ENCODE measurements at regions not wholly inside any gene's neighbourhood (a gene's known extent, or its start where the extent isn't known, plus 50 kb on each side); places are given as distances from the start of the nearest gene placed in this dataset.

DNA sequence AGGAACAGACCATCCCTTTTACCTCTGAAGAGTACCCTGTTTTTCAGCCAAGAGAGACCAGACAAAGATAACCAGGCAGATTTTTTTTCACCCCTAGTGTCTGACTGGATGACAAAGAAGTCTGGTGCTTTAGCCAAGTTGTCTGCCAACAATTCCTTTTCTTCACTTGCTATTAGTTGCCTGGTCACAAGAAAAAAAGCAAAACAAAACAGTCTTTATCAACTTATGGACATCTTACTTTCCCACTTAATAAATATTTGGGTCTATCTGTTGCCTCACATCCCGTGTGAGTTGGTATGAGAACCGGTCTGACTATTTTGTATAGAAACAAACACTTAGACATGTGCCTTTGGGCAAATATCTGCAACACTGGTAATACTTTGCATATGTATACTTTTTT is 662.9 kb downstream of the PLPP3 start:
- Histone ChIP-seq H3K79me2 (ENCODE audit: insufficient read depth, low read length) (no peaks in the 10 kb centered on the region), H3K9ac (ENCODE audit: low read depth, low read length, poor library complexity, severe bottlenecking) (no peak overlapping the region), H3K9me2 (replicated peaks; ENCODE audit: low read depth, low read length) (no peaks in the 10 kb centered on the region), H3K36me3 (ENCODE audit: insufficient read depth, low read length) (no peaks in the 10 kb centered on the region), H3F3A (ENCODE audit: low read depth) (no peaks in the 10 kb centered on the region), H3K9me3 (ENCODE audit: insufficient read depth, low read depth, low read length) (peaks cover 3% of the 10 kb centered on the region; the same call in 1 of the 2 replicates), H3K4me3 (ENCODE audit: low read length, poor library complexity, severe bottlenecking) (no peak overlapping the region), H3K4me2 (ENCODE audit: low read depth, low read length, poor library complexity, severe bottlenecking) (no peak overlapping the region), H3K27me3 (ENCODE audit: insufficient read depth, low read length, poor library complexity, severe bottlenecking) (no peaks in the 10 kb centered on the region), H4K20me1 (ENCODE audit: insufficient read depth, low read length, poor library complexity, severe bottlenecking) (no peaks in the 10 kb centered on the region), H2AFZ (ENCODE audit: low read length) (no peak overlapping the region), H3K4me1 (ENCODE audit: insufficient read depth, low read length, poor library complexity, severe bottlenecking) (no peaks in the 10 kb centered on the region)
- TF ChIP-seq, protein P1, sequence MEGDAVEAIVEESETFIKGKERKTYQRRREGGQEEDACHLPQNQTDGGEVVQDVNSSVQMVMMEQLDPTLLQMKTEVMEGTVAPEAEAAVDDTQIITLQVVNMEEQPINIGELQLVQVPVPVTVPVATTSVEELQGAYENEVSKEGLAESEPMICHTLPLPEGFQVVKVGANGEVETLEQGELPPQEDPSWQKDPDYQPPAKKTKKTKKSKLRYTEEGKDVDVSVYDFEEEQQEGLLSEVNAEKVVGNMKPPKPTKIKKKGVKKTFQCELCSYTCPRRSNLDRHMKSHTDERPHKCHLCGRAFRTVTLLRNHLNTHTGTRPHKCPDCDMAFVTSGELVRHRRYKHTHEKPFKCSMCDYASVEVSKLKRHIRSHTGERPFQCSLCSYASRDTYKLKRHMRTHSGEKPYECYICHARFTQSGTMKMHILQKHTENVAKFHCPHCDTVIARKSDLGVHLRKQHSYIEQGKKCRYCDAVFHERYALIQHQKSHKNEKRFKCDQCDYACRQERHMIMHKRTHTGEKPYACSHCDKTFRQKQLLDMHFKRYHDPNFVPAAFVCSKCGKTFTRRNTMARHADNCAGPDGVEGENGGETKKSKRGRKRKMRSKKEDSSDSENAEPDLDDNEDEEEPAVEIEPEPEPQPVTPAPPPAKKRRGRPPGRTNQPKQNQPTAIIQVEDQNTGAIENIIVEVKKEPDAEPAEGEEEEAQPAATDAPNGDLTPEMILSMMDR (conservative IDR thresholded peaks at IDR 0.05; ENCODE audit: low read length): no peak

DNA sequence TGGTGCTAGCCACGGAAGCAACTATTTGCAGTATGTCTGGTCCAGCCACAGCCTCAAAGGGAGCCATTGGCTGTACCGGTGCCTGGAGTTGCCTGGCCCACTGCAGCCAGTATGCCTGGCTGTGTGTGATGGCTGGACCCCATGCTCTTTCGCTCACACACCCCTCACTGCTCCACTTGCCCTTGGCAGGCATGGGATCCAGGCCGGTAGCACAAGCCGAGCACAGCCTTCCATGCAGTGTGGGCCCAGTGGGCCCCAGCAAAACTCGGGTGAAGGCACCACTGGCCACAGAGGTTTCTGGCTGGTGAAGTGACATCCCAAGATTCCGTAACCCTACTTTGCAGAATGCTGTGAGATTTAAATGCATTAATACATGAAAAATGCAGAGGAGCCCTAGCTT is 665.8 kb downstream of the PLPP3 start:
- Histone ChIP-seq H3K4me1 (ENCODE audit: insufficient read depth, low read length, poor library complexity, severe bottlenecking) (no peaks in the 10 kb centered on the region), H3K4me2 (ENCODE audit: low read depth, low read length, poor library complexity, severe bottlenecking) (no peak overlapping the region), H2AFZ (ENCODE audit: low read length) (no peak overlapping the region), H3F3A (ENCODE audit: low read depth) (no peaks in the 10 kb centered on the region), H3K79me2 (ENCODE audit: insufficient read depth, low read length) (no peaks in the 10 kb centered on the region), H3K4me3 (ENCODE audit: low read length, poor library complexity, severe bottlenecking) (no peak overlapping the region), H3K9me3 (ENCODE audit: insufficient read depth, low read depth, low read length) (peaks cover 3% of the 10 kb centered on the region; the same call in 1 of the 2 replicates), H4K20me1 (ENCODE audit: insufficient read depth, low read length, poor library complexity, severe bottlenecking) (no peaks in the 10 kb centered on the region), H3K36me3 (ENCODE audit: insufficient read depth, low read length) (no peaks in the 10 kb centered on the region), H3K9ac (ENCODE audit: low read depth, low read length, poor library complexity, severe bottlenecking) (no peak overlapping the region), H3K27me3 (ENCODE audit: insufficient read depth, low read length, poor library complexity, severe bottlenecking) (no peaks in the 10 kb centered on the region), H3K9me2 (replicated peaks; ENCODE audit: low read depth, low read length) (no peaks in the 10 kb centered on the region)
- TF ChIP-seq, protein P1 (conservative IDR thresholded peaks at IDR 0.05; ENCODE audit: low read length): no peak
- TF ChIP-seq EZH2phosphoT487 (IDR thresholded peaks at IDR 0.05; ENCODE audit: borderline replicate concordance): no peak

DNA sequence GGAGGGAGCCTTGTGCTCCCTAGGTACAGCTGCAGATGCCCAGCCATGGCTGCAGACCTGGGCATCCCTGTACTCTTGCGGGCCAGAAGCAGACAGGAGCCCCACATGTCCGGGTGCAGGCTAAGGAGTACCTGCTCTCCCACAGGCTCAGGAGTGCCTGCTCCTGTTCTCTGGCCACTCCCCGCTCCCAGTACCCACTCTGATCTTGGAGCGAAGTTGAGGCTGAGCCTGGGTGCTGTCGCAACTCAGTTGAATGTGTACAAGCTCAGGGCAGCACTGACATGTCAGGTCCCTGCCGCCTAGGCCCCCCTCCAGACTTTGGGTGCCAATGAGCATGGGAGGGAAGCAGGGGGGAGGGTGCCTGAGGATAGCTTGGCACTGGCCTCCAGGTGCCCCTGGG is 666.9 kb downstream of the PLPP3 start:
- TF ChIP-seq, protein P1 (conservative IDR thresholded peaks at IDR 0.05; ENCODE audit: low read length): no peak
- TF ChIP-seq EZH2phosphoT487 (IDR thresholded peaks at IDR 0.05; ENCODE audit: borderline replicate concordance): no peak
- Histone ChIP-seq H2AFZ (ENCODE audit: low read length) (no peak overlapping the region), H3K4me1 (ENCODE audit: insufficient read depth, low read length, poor library complexity, severe bottlenecking) (no peaks in the 10 kb centered on the region), H4K20me1 (ENCODE audit: insufficient read depth, low read length, poor library complexity, severe bottlenecking) (no peaks in the 10 kb centered on the region), H3K27me3 (ENCODE audit: insufficient read depth, low read length, poor library complexity, severe bottlenecking) (no peaks in the 10 kb centered on the region), H3K79me2 (ENCODE audit: insufficient read depth, low read length) (no peaks in the 10 kb centered on the region), H3K4me3 (ENCODE audit: low read length, poor library complexity, severe bottlenecking) (no peak overlapping the region), H3F3A (ENCODE audit: low read depth) (no peaks in the 10 kb centered on the region), H3K4me2 (ENCODE audit: low read depth, low read length, poor library complexity, severe bottlenecking) (no peak overlapping the region), H3K9me3 (ENCODE audit: insufficient read depth, low read depth, low read length) (peaks cover 3% of the 10 kb centered on the region; the same call in 1 of the 2 replicates), H3K9ac (ENCODE audit: low read depth, low read length, poor library complexity, severe bottlenecking) (no peak overlapping the region), H3K36me3 (ENCODE audit: insufficient read depth, low read length) (no peaks in the 10 kb centered on the region), H3K9me2 (replicated peaks; ENCODE audit: low read depth, low read length) (no peaks in the 10 kb centered on the region)

All from Loucy (cell line).